ENCODE measurements at regions not wholly inside any gene's neighbourhood (a gene's known extent, or its start where the extent isn't known, plus 50 kb on each side); places are given as distances from the start of the nearest gene placed in this dataset.

DNA sequence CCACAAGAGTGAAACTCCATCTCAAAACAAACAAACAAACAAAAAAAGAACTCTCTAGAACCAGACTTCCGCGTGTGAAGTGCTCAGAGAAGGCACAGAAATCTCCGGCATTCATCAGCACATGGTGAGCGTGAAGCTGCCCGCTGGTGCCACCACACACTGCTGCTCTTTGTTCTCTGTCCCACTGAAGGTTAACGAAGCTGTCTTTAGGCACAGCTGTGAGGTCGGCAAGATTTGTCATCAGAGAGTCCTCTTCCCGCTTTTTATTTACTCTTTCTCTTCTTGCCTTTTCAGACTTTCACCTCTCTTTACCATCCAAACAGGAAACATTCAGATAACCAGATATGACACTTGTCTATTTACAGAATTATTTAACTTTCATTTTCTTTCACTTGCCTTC lies 115.2 kb upstream of the ARGLU1 start:
- H3K36me3 ChIP-seq (ENCODE audit: control insufficient read depth in 1 of 2, insufficient read depth in 2 of 2, low read length in 2 of 2), result no peaks in the 10 kb centered on the region
- intact Hi-C loops (cut with micrococcal nuclease), result no loop called here
- no peaks in the 10 kb centered on the region for H4K20me1 ChIP-seq (ENCODE audit: insufficient read depth)
- TF ChIP-seq EGR1 (IDR thresholded peaks at IDR 0.05; ENCODE audit: low read depth) (no peak), YY1 (IDR thresholded peaks at IDR 0.05; ENCODE audit: extremely low read depth, insufficient replicate concordance, low read depth, low read length) (no peak), ELF1 (IDR thresholded peaks at IDR 0.05; ENCODE audit: borderline replicate concordance, low read depth) (no peak), POLR2AphosphoS5 (IDR thresholded peaks at IDR 0.05; ENCODE audit: low read depth, low read length) (no peak)
- ChIA-PET POLR2A (no interaction called here), CTCF (no interaction called here), RAD21 (ENCODE audit: low non-redundant PET in 1 of 2, low total read pairs in 2 of 2, uncharacterized antibody in 2 of 2, unreplicated experiment in 2 of 2) (interaction anchor here in 1 of 2 experiments (0.6 kb wide), 1 partner anchor 1355 kb away, joined by 3 read pairs; no protein-coding TSS in a partner anchor)
- no peaks in the 10 kb centered on the region for H3K4me1 ChIP-seq (ENCODE audit: control insufficient read depth in 1 of 2, insufficient read depth in 2 of 2, low read length in 2 of 2)
- H3K4me3 ChIP-seq (replicated peaks in 1 of 2; ENCODE audit: low read depth in 1 of 2, low read length in 2 of 2), result no peak overlapping the region
- DNase-seq (ENCODE audit: low read depth, low spot score) (no peak), ATAC-seq (no peak)
- no peaks in the 10 kb centered on the region for H3K79me2 ChIP-seq (ENCODE audit: insufficient read depth, low read length)
- H2AFZ ChIP-seq (ENCODE audit: low read depth, low read length, poor library complexity, severe bottlenecking), result no peak overlapping the region
- no peak overlapping the region for H3K9ac ChIP-seq (ENCODE audit: low read length)
- H3K9me2 ChIP-seq (ENCODE audit: insufficient read depth), result no peaks in the 10 kb centered on the region
- BruUV-seq (replicated peaks), result no TSS peak
- no peak overlapping the region for H3K27ac ChIP-seq (ENCODE audit: low read depth, low read length)
- no peak overlapping the region for H3K4me2 ChIP-seq (ENCODE audit: low read length)
- peaks cover 44% of the 10 kb centered on the region; the same call in 1 of the 2 replicates for H3K27me3 ChIP-seq (ENCODE audit: insufficient read depth, low read length)
- no peaks in the 10 kb centered on the region for H3K9me3 ChIP-seq (ENCODE audit: control insufficient read depth in 1 of 2, insufficient read depth in 1 of 2, low read depth in 1 of 2, low read length in 2 of 2)

- Histone ChIP-seq H3K4me1 (ENCODE audit: control insufficient read depth in 1 of 2, insufficient read depth in 2 of 2, low read length in 2 of 2) (no peaks in the 10 kb centered on the region), H2AFZ (ENCODE audit: low read depth, low read length, poor library complexity, severe bottlenecking) (no peak overlapping the region), H3K27me3 (ENCODE audit: insufficient read depth, low read length) (peaks cover 44% of the 10 kb centered on the region; the same call in 1 of the 2 replicates), H3K79me2 (ENCODE audit: insufficient read depth, low read length) (no peaks in the 10 kb centered on the region), H3K4me3 (replicated peaks in 1 of 2; ENCODE audit: low read depth in 1 of 2, low read length in 2 of 2) (no peak overlapping the region), H3K36me3 (ENCODE audit: control insufficient read depth in 1 of 2, insufficient read depth in 2 of 2, low read length in 2 of 2) (no peaks in the 10 kb centered on the region), H3K9me3 (ENCODE audit: control insufficient read depth in 1 of 2, insufficient read depth in 1 of 2, low read depth in 1 of 2, low read length in 2 of 2) (no peaks in the 10 kb centered on the region), H4K20me1 (ENCODE audit: insufficient read depth) (no peaks in the 10 kb centered on the region), H3K9ac (ENCODE audit: low read length) (no peak overlapping the region), H3K9me2 (ENCODE audit: insufficient read depth) (no peaks in the 10 kb centered on the region), H3K4me2 (ENCODE audit: low read length) (no peak overlapping the region), H3K27ac (ENCODE audit: low read depth, low read length) (no peak overlapping the region)
- no peak for ATAC-seq
- ChIA-PET POLR2A (no interaction called here), RAD21 (ENCODE audit: low non-redundant PET in 1 of 2, low total read pairs in 2 of 2, uncharacterized antibody in 2 of 2, unreplicated experiment in 2 of 2) (no interaction called here), CTCF (no interaction called here)
- BruUV-seq (replicated peaks), result no TSS peak
- intact Hi-C loops (cut with micrococcal nuclease), result no loop called here
- DNase-seq (ENCODE audit: low read depth, low spot score), result no peak
- TF ChIP-seq RAD21 (IDR thresholded peaks at IDR 0.05; ENCODE audit: low read depth) (no peak), ELF1 (IDR thresholded peaks at IDR 0.05; ENCODE audit: borderline replicate concordance, low read depth) (no peak), CBX3 (IDR thresholded peaks at IDR 0.05; ENCODE audit: low read depth) (no peak), EGR1 (IDR thresholded peaks at IDR 0.05; ENCODE audit: low read depth) (no peak), ZNF274 (IDR thresholded peaks at IDR 0.05; ENCODE audit: low read depth, low read length) (no peak), POLR2A (IDR thresholded peaks at IDR 0.05; ENCODE audit: borderline replicate concordance, extremely low read depth, insufficient read depth, insufficient read length) (no peak), SIN3A (IDR thresholded peaks at IDR 0.05; ENCODE audit: low read depth) (no peak), CTCF (IDR thresholded peaks at IDR 0.05 in 2 of 3, conservative IDR thresholded peaks at IDR 0.05 in 1 of 3; ENCODE audit: borderline replicate concordance in 1 of 3, insufficient read depth in 1 of 3, low read depth in 2 of 3, low read length in 2 of 3) (no peak), YY1 (IDR thresholded peaks at IDR 0.05; ENCODE audit: extremely low read depth, insufficient replicate concordance, low read depth, low read length) (no peak), EZH2 (IDR thresholded peaks at IDR 0.05) (no peak), REST (IDR thresholded peaks at IDR 0.05; ENCODE audit: low read depth) (no peak), JUND (IDR thresholded peaks at IDR 0.05) (no peak), SP1 (IDR thresholded peaks at IDR 0.05; ENCODE audit: low read depth) (no peak), CEBPB (IDR thresholded peaks at IDR 0.05; ENCODE audit: low read depth) (no peak), FOSL1 (IDR thresholded peaks at IDR 0.05; ENCODE audit: low read depth) (no peak), ATF3 (IDR thresholded peaks at IDR 0.05) (no peak)
Observed at GRCh38 chr13:106681997-106682396, 114.1 kb upstream of the ARGLU1 start.
